ENCODE measurements at regions not wholly inside any gene's neighbourhood (a gene's known extent, or its start where the extent isn't known, plus 50 kb on each side); places are given as distances from the start of the nearest gene placed in this dataset.
"Not testable (repeated sequence)": the region's sequence is repeated elsewhere in the genome, so short reads cannot be mapped to it uniquely, and the experiment has no call there.

- DNase-seq (ENCODE audit: low spot score), result no peak
Observed at GRCh38 chr1:103469801-103470200, 55.7 kb upstream of the RNPC3 start.

GRCh38 chr1:103467100-103467499 is 58.4 kb upstream of the RNPC3 start:
- no peak for DNase-seq (ENCODE audit: low spot score)

- peak; percentile 22 for DNase-seq (ENCODE audit: low spot score)
Observed at GRCh38 chr1:103461161-103462105, 64.1 kb upstream of the RNPC3 start.

- no peak for DNase-seq (ENCODE audit: low spot score)
Observed at GRCh38 chr1:103460511-103460910, 65.0 kb upstream of the RNPC3 start.

- peak; percentile 5 for DNase-seq (ENCODE audit: low spot score)
Observed at GRCh38 chr1:103459346-103459745, 66.2 kb upstream of the RNPC3 start.

GRCh38 chr1:103457886-103458455 is 67.5 kb upstream of the RNPC3 start:
- DNase-seq (ENCODE audit: low spot score), result no peak

- peak; percentile 20 for DNase-seq (ENCODE audit: low spot score)
Observed at GRCh38 chr1:103448560-103448959, 76.9 kb upstream of the RNPC3 start.

GRCh38 chr1:103447471-103447870 is 78.0 kb upstream of the RNPC3 start:
- DNase-seq (ENCODE audit: low spot score), result no peak

- DNase-seq (ENCODE audit: low spot score), result no peak
Observed at GRCh38 chr1:103441342-103441741, 84.2 kb upstream of the RNPC3 start.

GRCh38 chr1:103436568-103437100 is 88.9 kb upstream of the RNPC3 start:
- not testable (repeated sequence) for DNase-seq (ENCODE audit: low spot score)

GRCh38 chr1:103435443-103435842 is 90.1 kb upstream of the RNPC3 start:
- DNase-seq (ENCODE audit: low spot score), result no peak

- DNase-seq (ENCODE audit: low spot score), result no peak
Observed at GRCh38 chr1:103424650-103425049, 100.8 kb upstream of the RNPC3 start.

- peak; percentile 6 for DNase-seq (ENCODE audit: low spot score)
Observed at GRCh38 chr1:103416681-103417286, 108.7 kb upstream of the RNPC3 start.

GRCh38 chr1:103387898-103388297 is 137.6 kb upstream of the RNPC3 start:
- DNase-seq (ENCODE audit: low spot score), result no peak

GRCh38 chr1:103373991-103374390 is 151.5 kb upstream of the RNPC3 start:
- no peak for DNase-seq (ENCODE audit: low spot score)

- no peak for DNase-seq (ENCODE audit: low spot score)
Observed at GRCh38 chr1:103372866-103373265, 152.6 kb upstream of the RNPC3 start.

- DNase-seq (ENCODE audit: low spot score), result no peak
Observed at GRCh38 chr1:103371234-103371633, 154.3 kb upstream of the RNPC3 start.

GRCh38 chr1:103367186-103367585 is 158.3 kb upstream of the RNPC3 start:
- DNase-seq (ENCODE audit: low spot score), result no peak

GRCh38 chr1:103365860-103366569 is 159.5 kb upstream of the RNPC3 start:
- DNase-seq (ENCODE audit: low spot score), result no peak

- no peak for DNase-seq (ENCODE audit: low spot score)
Observed at GRCh38 chr1:103363008-103363365, 162.5 kb upstream of the RNPC3 start.

GRCh38 chr1:103362348-103363007 is 163.0 kb upstream of the RNPC3 start:
- no peak for DNase-seq (ENCODE audit: low spot score)

- DNase-seq (ENCODE audit: low spot score), result no peak
Observed at GRCh38 chr1:103353391-103353790, 172.1 kb upstream of the RNPC3 start.

All from kidney tubule cell (primary cell).